ENCODE measurements at regions not wholly inside any gene's neighbourhood (a gene's known extent, or its start where the extent isn't known, plus 50 kb on each side); places are given as distances from the start of the nearest gene placed in this dataset.

GRCh38 chr7:124655990-124656389 is 109.6 kb downstream of the GPR37 start:
- DNase-seq (no peak), ATAC-seq (no peak)
- no peaks in the 10 kb centered on the region for H3K27me3 Mint-ChIP-seq
- no peaks in the 10 kb centered on the region for H3K4me1 Mint-ChIP-seq (ENCODE audit: low read depth)
- ChIA-PET CTCF (no interaction called here), POLR2A (no interaction called here)
- no peaks in the 10 kb centered on the region for H3K9me3 Mint-ChIP-seq
- no peak overlapping the region for H3K4me3 Mint-ChIP-seq
- no peaks in the 10 kb centered on the region for H3K36me3 Mint-ChIP-seq (ENCODE audit: low read depth)
- no peak overlapping the region for H3K27ac Mint-ChIP-seq
- intact Hi-C loops (cut with micrococcal nuclease) = no loop called here
- TF ChIP-seq CTCF (IDR thresholded peaks at IDR 0.05) = no peak

- Mint-ChIP-seq H3K4me3 (no peak overlapping the region), H3K36me3 (ENCODE audit: low read depth) (no peaks in the 10 kb centered on the region), H3K4me1 (ENCODE audit: low read depth) (peaks cover 3% of the 10 kb centered on the region), H3K27ac (no peak overlapping the region), H3K27me3 (no peaks in the 10 kb centered on the region), H3K9me3 (no peaks in the 10 kb centered on the region)
- TF ChIP-seq CTCF (IDR thresholded peaks at IDR 0.05) = no peak
- intact Hi-C loops (cut with micrococcal nuclease) = no loop called here
- ChIA-PET POLR2A (no interaction called here), CTCF (no interaction called here)
- no peak for DNase-seq
- no peak for ATAC-seq
These were observed 113.4 kb downstream of the GPR37 start for GRCh38 chr7:124652237-124652636.

DNA sequence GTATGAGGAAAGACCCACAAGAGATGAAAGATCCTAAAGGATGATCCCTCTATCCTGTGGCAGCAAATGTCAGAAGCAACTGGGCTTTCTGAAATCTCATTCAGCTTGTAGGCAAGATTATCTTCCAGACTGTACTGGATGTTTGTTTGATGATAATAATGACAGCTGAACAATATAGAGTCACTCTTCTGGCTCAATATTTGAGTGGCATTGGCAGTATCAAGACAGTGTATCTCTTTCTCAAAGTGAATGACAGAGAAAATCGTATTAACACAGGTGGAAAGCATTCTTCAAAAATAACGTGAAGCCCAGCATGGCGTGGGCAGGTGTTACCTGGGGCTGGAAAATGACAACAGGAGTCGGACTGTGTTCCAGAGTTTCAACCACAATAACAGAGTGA is 114.5 kb downstream of the GPR37 start:
- no peak overlapping the region for H3K27ac Mint-ChIP-seq
- POLR2A ChIA-PET = no interaction called here
- DNase-seq = no peak
- H3K9me3 Mint-ChIP-seq = no peaks in the 10 kb centered on the region
- H3K4me1 Mint-ChIP-seq (ENCODE audit: low read depth) = peaks cover 3% of the 10 kb centered on the region
- no peaks in the 10 kb centered on the region for H3K36me3 Mint-ChIP-seq (ENCODE audit: low read depth)
- TF ChIP-seq CTCF (IDR thresholded peaks at IDR 0.05) = no peak
- no peaks in the 10 kb centered on the region for H3K27me3 Mint-ChIP-seq
- no peak overlapping the region for H3K4me3 Mint-ChIP-seq
- no peak for ATAC-seq
- CTCF ChIA-PET = no interaction called here
- intact Hi-C loops (cut with micrococcal nuclease) = no loop called here

- ATAC-seq (no peak), DNase-seq (no peak)
- H3K36me3 Mint-ChIP-seq (ENCODE audit: low read depth) = no peaks in the 10 kb centered on the region
- CTCF ChIA-PET = no interaction called here
- H3K27me3 Mint-ChIP-seq = no peaks in the 10 kb centered on the region
- H3K9me3 Mint-ChIP-seq = no peaks in the 10 kb centered on the region
- peaks cover 3% of the 10 kb centered on the region for H3K4me1 Mint-ChIP-seq (ENCODE audit: low read depth)
- TF ChIP-seq CTCF (IDR thresholded peaks at IDR 0.05) = no peak
- H3K27ac Mint-ChIP-seq = no peak overlapping the region
- POLR2A ChIA-PET = no interaction called here
- no peak overlapping the region for H3K4me3 Mint-ChIP-seq
- intact Hi-C loops (cut with micrococcal nuclease) = no loop called here
These were observed 116.1 kb downstream of the GPR37 start for GRCh38 chr7:124649397-124650014.

DNA sequence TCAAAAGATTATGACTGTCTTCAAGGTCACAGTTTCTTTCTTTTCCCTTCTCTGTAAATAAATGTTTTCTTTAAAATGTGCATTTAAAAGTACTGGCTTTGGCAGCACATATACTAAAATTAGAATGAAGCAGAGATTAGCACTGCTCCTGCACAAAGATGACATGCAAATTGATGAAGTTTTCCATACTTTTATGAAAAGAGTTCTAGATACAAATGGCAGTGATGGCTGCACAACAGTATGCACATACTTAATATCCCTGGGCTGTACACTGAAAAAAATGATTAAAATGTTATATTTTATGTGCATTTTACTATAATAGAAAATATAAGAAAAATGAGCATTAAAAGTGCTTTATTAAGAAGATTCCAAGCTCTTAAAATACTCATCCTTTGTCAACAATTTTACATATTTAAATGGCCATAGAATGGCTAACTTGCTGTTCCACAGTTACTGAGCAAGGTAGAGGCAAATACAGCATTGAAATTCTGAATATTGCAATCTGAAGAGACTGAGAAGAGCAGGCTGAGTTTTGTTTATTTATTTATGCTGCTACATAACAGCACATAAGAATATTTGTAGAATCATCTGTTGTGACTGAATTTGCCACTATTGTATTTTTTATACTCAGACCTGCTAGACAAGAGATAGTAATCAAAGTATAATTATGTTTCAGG is 117.8 kb downstream of the GPR37 start:
- Mint-ChIP-seq H3K9me3 (no peaks in the 10 kb centered on the region), H3K4me3 (no peak overlapping the region), H3K27ac (no peak overlapping the region), H3K36me3 (ENCODE audit: low read depth) (no peaks in the 10 kb centered on the region), H3K27me3 (no peaks in the 10 kb centered on the region), H3K4me1 (ENCODE audit: low read depth) (peaks cover 3% of the 10 kb centered on the region)
- ChIA-PET CTCF (no interaction called here), POLR2A (no interaction called here)
- intact Hi-C loops (cut with micrococcal nuclease) = no loop called here
- TF ChIP-seq CTCF (IDR thresholded peaks at IDR 0.05) = no peak
- no peak for DNase-seq
- no peak for ATAC-seq

All from activated CD8-positive, alpha-beta T cell treated with anti-CD3 and anti-CD28 coated beads for 36 hours (primary cell).